ENCODE measurements at regions not wholly inside any gene's neighbourhood (a gene's known extent, or its start where the extent isn't known, plus 50 kb on each side); places are given as distances from the start of the nearest gene placed in this dataset.

DNA sequence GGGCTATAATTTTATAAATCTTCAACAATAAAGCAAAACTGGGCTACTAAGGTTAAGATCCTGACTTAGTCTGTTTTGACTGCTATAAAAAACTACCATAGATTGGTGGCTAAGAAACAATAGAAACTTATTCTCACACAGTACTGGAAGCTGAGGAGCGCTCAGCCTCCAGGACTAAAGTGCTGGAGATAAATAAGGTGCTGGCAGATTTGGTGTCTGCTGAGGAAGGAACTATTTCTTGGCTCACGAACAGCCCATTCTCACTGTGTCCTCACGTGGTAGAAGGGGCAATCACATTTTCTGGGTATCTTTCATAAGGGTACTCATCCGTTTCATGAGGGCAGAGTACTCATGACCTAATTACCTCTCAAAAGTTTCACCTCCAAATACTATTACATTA is 166.8 kb upstream of the CBLB start:
- Mint-ChIP-seq H3K27me3 (ENCODE audit: low read depth, poor library complexity) (peaks cover 4% of the 10 kb centered on the region), H3K36me3 (ENCODE audit: low read depth) (peaks cover 6% of the 10 kb centered on the region), H3K27ac (no peak overlapping the region), H3K9me3 (peaks cover 20% of the 10 kb centered on the region), H3K4me3 (no peak overlapping the region), H3K4me1 (peaks cover 14% of the 10 kb centered on the region)
- no peak for DNase-seq
- TF ChIP-seq, protein P1, sequence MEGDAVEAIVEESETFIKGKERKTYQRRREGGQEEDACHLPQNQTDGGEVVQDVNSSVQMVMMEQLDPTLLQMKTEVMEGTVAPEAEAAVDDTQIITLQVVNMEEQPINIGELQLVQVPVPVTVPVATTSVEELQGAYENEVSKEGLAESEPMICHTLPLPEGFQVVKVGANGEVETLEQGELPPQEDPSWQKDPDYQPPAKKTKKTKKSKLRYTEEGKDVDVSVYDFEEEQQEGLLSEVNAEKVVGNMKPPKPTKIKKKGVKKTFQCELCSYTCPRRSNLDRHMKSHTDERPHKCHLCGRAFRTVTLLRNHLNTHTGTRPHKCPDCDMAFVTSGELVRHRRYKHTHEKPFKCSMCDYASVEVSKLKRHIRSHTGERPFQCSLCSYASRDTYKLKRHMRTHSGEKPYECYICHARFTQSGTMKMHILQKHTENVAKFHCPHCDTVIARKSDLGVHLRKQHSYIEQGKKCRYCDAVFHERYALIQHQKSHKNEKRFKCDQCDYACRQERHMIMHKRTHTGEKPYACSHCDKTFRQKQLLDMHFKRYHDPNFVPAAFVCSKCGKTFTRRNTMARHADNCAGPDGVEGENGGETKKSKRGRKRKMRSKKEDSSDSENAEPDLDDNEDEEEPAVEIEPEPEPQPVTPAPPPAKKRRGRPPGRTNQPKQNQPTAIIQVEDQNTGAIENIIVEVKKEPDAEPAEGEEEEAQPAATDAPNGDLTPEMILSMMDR (IDR thresholded peaks at IDR 0.05), result no peak

DNA sequence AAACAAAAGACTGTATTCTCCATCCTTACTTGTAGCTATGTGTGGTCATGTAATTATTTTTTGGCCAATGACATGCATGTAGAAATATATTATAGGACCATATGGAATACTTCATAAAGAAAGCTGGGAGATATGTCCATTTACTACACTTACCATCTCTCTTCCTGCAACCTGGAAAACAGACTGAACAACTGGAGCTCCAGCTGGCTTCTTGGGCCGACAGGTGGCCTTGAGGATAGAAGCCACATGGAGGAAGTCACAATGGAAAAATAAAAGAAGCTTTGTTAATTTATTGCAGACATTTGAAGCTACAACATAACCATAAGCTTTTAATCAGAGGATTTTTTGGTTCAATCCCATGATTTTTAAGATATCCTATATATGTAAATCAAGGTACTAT is 167.9 kb upstream of the CBLB start:
- peaks cover 6% of the 10 kb centered on the region for H3K36me3 Mint-ChIP-seq (ENCODE audit: low read depth)
- no peak for DNase-seq
- TF ChIP-seq, protein P1 (IDR thresholded peaks at IDR 0.05), result no peak
- peaks cover 20% of the 10 kb centered on the region for H3K9me3 Mint-ChIP-seq
- no peak overlapping the region for H3K27ac Mint-ChIP-seq
- H3K4me1 Mint-ChIP-seq, result peaks cover 14% of the 10 kb centered on the region
- peaks cover 4% of the 10 kb centered on the region for H3K27me3 Mint-ChIP-seq (ENCODE audit: low read depth, poor library complexity)
- H3K4me3 Mint-ChIP-seq, result no peak overlapping the region

DNA sequence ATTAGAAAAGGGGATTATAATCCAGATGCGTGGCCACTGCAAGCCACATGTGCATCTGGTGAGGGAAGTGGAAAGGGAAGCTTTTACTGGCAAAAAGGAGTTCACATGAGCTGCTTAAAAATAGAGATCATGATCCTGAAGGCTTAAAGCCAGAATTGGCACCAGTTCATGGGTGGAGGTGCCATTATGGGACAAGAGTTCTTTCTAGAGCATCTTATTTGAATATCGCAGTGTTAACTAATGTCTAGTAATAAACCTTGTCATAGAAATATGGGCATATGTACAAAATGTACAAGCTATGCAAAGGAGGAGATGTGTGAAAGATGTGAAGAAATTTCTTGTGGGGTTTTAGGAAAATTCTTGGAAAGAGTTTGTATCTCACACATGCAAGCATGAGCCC is 178.4 kb upstream of the CBLB start:
- Mint-ChIP-seq H3K27me3 (ENCODE audit: low read depth, poor library complexity) (peaks cover 2% of the 10 kb centered on the region), H3K9me3 (peaks cover 14% of the 10 kb centered on the region), H3K4me3 (no peak overlapping the region), H3K27ac (no peak overlapping the region), H3K4me1 (peaks cover 28% of the 10 kb centered on the region), H3K36me3 (ENCODE audit: low read depth) (no peaks in the 10 kb centered on the region)
- TF ChIP-seq, protein P1 (IDR thresholded peaks at IDR 0.05), result no peak
- DNase-seq, result no peak

DNA sequence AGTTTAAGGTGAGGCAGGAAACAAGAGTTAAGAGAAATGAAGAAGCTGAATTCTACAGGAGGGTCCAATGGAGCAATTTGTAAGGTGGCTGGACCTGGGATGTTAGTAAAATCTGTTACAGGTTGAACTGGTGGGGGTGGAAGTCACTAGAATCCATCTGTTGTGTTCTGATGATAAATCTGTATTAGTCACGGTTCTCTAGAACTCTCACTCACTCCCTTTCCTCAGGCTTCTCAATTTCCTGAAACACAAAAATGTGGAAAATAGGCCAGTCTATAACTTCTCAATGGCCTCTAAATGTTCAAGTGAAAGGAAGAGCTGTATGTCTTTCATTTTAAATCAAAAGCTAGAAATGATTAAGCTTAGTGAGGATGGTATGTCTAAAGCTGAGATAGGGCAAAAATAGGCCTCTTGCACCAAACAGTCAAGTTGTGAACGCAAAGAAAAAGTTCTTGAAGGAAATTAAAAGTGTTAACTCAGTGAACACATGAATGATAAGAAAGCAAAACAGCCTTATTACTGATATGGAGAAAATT is 180.2 kb upstream of the CBLB start:
- no peak for DNase-seq
- peaks cover 16% of the 10 kb centered on the region for H3K9me3 Mint-ChIP-seq
- peak overlapping the region; percentile 90 for H3K27ac Mint-ChIP-seq
- TF ChIP-seq, protein P1 (IDR thresholded peaks at IDR 0.05), result no peak
- no peaks in the 10 kb centered on the region for H3K27me3 Mint-ChIP-seq (ENCODE audit: low read depth, poor library complexity)
- H3K4me3 Mint-ChIP-seq, result no peak overlapping the region
- peaks cover 28% of the 10 kb centered on the region for H3K4me1 Mint-ChIP-seq
- H3K36me3 Mint-ChIP-seq (ENCODE audit: low read depth), result no peaks in the 10 kb centered on the region

DNA sequence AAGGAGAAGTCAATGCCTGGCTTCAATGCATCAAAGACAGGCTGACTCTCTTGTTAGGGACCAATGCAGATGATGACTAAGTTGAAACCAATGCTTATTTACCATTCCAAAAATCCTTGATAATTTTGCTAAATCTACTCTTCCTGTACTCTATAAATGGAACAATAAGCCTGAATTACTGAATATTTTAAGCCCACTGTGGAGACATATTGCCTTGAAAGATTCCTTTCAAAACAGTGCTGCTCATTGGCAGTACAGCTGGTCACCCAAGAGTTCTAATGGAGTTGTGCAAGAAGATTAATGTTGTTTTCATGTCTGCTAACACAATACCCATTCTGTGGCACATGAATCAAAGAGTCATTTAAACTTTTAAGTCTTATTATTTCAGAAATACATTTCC is 181.0 kb upstream of the CBLB start:
- Mint-ChIP-seq H3K4me3 (no peak overlapping the region), H3K4me1 (peaks cover 28% of the 10 kb centered on the region), H3K36me3 (ENCODE audit: low read depth) (no peaks in the 10 kb centered on the region), H3K27me3 (ENCODE audit: low read depth, poor library complexity) (no peaks in the 10 kb centered on the region), H3K27ac (no peak overlapping the region), H3K9me3 (peaks cover 18% of the 10 kb centered on the region)
- TF ChIP-seq, protein P1 (IDR thresholded peaks at IDR 0.05), result no peak
- no peak for DNase-seq

DNA sequence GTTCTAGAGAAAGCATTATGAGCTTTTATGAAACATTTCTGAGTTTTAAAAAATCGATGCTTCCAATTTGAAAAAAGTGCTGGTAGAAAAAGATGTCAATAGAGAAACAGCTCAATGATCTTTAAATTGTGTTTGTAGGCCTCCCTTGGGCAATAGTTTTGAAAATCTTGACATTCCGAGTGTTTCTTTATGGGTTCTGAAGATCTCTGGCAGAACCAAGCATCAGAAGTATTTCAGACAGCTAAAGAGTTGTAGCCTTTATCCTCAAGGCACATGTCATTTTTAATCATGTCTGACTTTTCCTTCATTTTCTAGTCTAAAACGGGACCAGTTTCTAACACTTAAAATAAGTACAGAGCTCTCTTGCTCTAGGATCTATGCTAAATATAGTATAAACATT is 188.1 kb upstream of the CBLB start:
- H3K9me3 Mint-ChIP-seq, result peaks cover 17% of the 10 kb centered on the region
- H3K4me3 Mint-ChIP-seq, result no peak overlapping the region

More for the DNA sequence above, 188.1 kb upstream of the CBLB start:
- H3K36me3 Mint-ChIP-seq (ENCODE audit: low read depth), result no peaks in the 10 kb centered on the region
- peaks cover 14% of the 10 kb centered on the region for H3K4me1 Mint-ChIP-seq
- H3K27ac Mint-ChIP-seq, result peak overlapping the region; percentile 56
- H3K27me3 Mint-ChIP-seq (ENCODE audit: low read depth, poor library complexity), result no peaks in the 10 kb centered on the region
- no peak for DNase-seq
- TF ChIP-seq, protein P1 (IDR thresholded peaks at IDR 0.05), result no peak
